GM23338 (cell line): ENCODE measurements at regions not wholly inside any gene's neighbourhood (a gene's known extent, or its start where the extent isn't known, plus 50 kb on each side); places are given as distances from the start of the nearest gene placed in this dataset.

Experiments
- ATAC-seq: fragments of 200-7000 bp; cut with Tn5 transposase; 3 replicates; pipeline ENCODE4 v1.9.1; 2020
- DNase-seq: peaks from one replicate; pipeline ENCODE4 v3.0.0-alpha.2; 2015; ENCODE audit warnings: low spot score
- H2AFZ ChIP-seq: fragments of 200-600 bp; sonication (generic); 2 replicates; pipeline ENCODE4 v1.8.0; 2016; ENCODE audit warnings: antibody characterized with exemption, mild to moderate bottlenecking, moderate library complexity
- H3F3A ChIP-seq: fragments of 200-600 bp; sonication (generic); replicated peaks from 2 replicates; pipeline ENCODE4 v1.8.0; 2017; ENCODE audit warnings: antibody characterized with exemption, mixed run types, low read depth
- H3K27ac ChIP-seq: fragments of 200-600 bp; sonication (generic); 2 replicates; pipeline ENCODE4 v1.6.1; 2016; ENCODE audit warnings: low read depth
- H3K27me3 ChIP-seq: fragments of 200-600 bp; sonication (generic); 2 replicates; pipeline ENCODE4 v1.8.0; 2016; ENCODE audit warnings: mild to moderate bottlenecking, mixed run types, moderate library complexity; ENCODE audit not compliant: insufficient read depth
- H3K36me3 ChIP-seq: fragments of 200-600 bp; sonication (generic); 2 replicates; pipeline ENCODE4 v1.8.0; 2016; ENCODE audit warnings: mild to moderate bottlenecking; ENCODE audit not compliant: insufficient read depth
- H3K4me1 ChIP-seq: fragments of 200-600 bp; sonication (generic); 2 replicates; pipeline ENCODE4 v1.8.0; 2016; ENCODE audit warnings: mild to moderate bottlenecking, moderate library complexity; ENCODE audit not compliant: insufficient read depth
- H3K4me2 ChIP-seq: fragments of 200-600 bp; sonication (generic); 2 replicates; pipeline ENCODE4 v1.7.1; 2017; ENCODE audit warnings: mixed run types
- H3K4me3 ChIP-seq: fragments of 200-600 bp; sonication (generic); 2 replicates; pipeline ENCODE4 v1.6.1; 2016; ENCODE audit warnings: mixed run types
- H3K79me2 ChIP-seq: fragments of 200-600 bp; sonication (generic); replicated peaks from 2 replicates; pipeline ENCODE4 v1.8.0; 2017; ENCODE audit warnings: mild to moderate bottlenecking; ENCODE audit not compliant: insufficient read depth
- H3K9me2 ChIP-seq: fragments of 200-600 bp; sonication (generic); 2 replicates; pipeline ENCODE4 v1.8.0; 2017; ENCODE audit not compliant: insufficient read depth
- H4K20me1 ChIP-seq: fragments of 200-600 bp; sonication (generic); replicated peaks from 2 replicates; pipeline ENCODE4 v1.8.0; 2017; ENCODE audit warnings: mild to moderate bottlenecking; ENCODE audit not compliant: insufficient read depth
- H3K27ac Mint-ChIP-seq: 2 replicates; pipeline ENCODE4 v1.8.0; 2020; ENCODE audit warnings: inconsistent platforms, mild to moderate bottlenecking, moderate library complexity, mixed read lengths
- H3K27me3 Mint-ChIP-seq: 3 replicates; pipeline ENCODE4 v1.8.0; 2022; ENCODE audit warnings: low read depth, mild to moderate bottlenecking, moderate library complexity, mixed read lengths, inconsistent platforms; ENCODE audit not compliant: insufficient read depth, poor library complexity
- H3K36me3 Mint-ChIP-seq: 3 replicates; pipeline ENCODE4 v1.8.0; 2021; ENCODE audit warnings: low read depth, mild to moderate bottlenecking, inconsistent platforms, moderate library complexity, mixed read lengths
- H3K4me1 Mint-ChIP-seq: 3 replicates; pipeline ENCODE4 v1.8.0; 2020; ENCODE audit warnings: mild to moderate bottlenecking, inconsistent platforms, mixed read lengths
- H3K4me3 Mint-ChIP-seq: 3 replicates; pipeline ENCODE4 v1.8.0; 2021; ENCODE audit warnings: moderate library complexity, mild to moderate bottlenecking, inconsistent platforms, mixed read lengths
- H3K9me3 Mint-ChIP-seq: 3 replicates; pipeline ENCODE4 v1.8.0; 2020; ENCODE audit warnings: moderate library complexity, mild to moderate bottlenecking, inconsistent platforms, mixed read lengths
- CREB1 ChIP-seq: fragments of 250-450 bp; sonication (Bioruptor Pico); IDR thresholded peaks from 2 replicates; pipeline ENCODE4 v1.5.0; 2020; ENCODE audit warnings: low read depth, mild to moderate bottlenecking, moderate library complexity
- EZH2 ChIP-seq: fragments of 200-600 bp; sonication (generic); IDR thresholded peaks from one replicate; pipeline ENCODE4 v1.8.0; 2017; ENCODE audit warnings: antibody characterized with exemption, mild to moderate bottlenecking, low read depth; ENCODE audit not compliant: unreplicated experiment
- EZH2phosphoT487 ChIP-seq: fragments of 200-600 bp; sonication (generic); IDR thresholded peaks from one replicate; pipeline ENCODE4 v1.8.1; 2018; ENCODE audit warnings: antibody characterized with exemption; ENCODE audit not compliant: unreplicated experiment
- JUNB ChIP-seq: IDR thresholded peaks from one replicate; pipeline ENCODE4 v1.6.1; 2016; ENCODE audit warnings: antibody characterized with exemption; ENCODE audit not compliant: unreplicated experiment
- NANOG ChIP-seq: IDR thresholded peaks from 2 replicates; pipeline ENCODE4 v1.6.1; 2016; ENCODE audit warnings: antibody characterized with exemption, borderline replicate concordance
- POLR2AphosphoS5 ChIP-seq: IDR thresholded peaks from 2 replicates; pipeline ENCODE4 v1.6.1; 2016; ENCODE audit warnings: antibody characterized with exemption, low read depth
- STAT1 ChIP-seq: IDR thresholded peaks from one replicate; pipeline ENCODE4 v1.6.1; 2016; ENCODE audit warnings: antibody characterized with exemption; ENCODE audit not compliant: unreplicated experiment
- ZNF114 ChIP-seq: fragments of 250-450 bp; sonication (Bioruptor Pico); IDR thresholded peaks from 2 replicates; pipeline ENCODE4 v1.5.0; 2020; ENCODE audit warnings: mild to moderate bottlenecking, moderate library complexity
- ZNF331 ChIP-seq: fragments of 250-450 bp; sonication (Bioruptor Pico); IDR thresholded peaks from 2 replicates; pipeline ENCODE4 v1.5.0; 2020; ENCODE audit warnings: low read depth, mild to moderate bottlenecking, moderate library complexity
- TF ChIP-seq, protein P1 (sequence below): IDR thresholded peaks from 2 replicates; pipeline ENCODE4 v1.6.1; 2016; ENCODE audit warnings: antibody characterized with exemption
- TF ChIP-seq, protein P2 (sequence below): fragments of 250-450 bp; sonication (Bioruptor Pico); IDR thresholded peaks from 2 replicates; pipeline ENCODE4 v1.5.0; 2020; ENCODE audit warnings: mild to moderate bottlenecking, moderate library complexity
- TF ChIP-seq, protein P3 (sequence below): IDR thresholded peaks from one replicate; pipeline ENCODE4 v1.6.1; 2018; ENCODE audit warnings: antibody characterized with exemption; ENCODE audit not compliant: unreplicated experiment
- TF ChIP-seq, protein P4 (sequence below), 2 experiments: fragments of 200-600 bp in 1 of 2; sonication (generic) in 1 of 2; conservative IDR thresholded peaks; 2 replicates each; pipeline versions ENCODE4 v1.5.1 to v1.6.1; 2016 to 2017; ENCODE audit warnings: antibody characterized with exemption in 2 of 2, low read depth in 2 of 2, mild to moderate bottlenecking in 2 of 2, moderate library complexity in 1 of 2

DNA sequence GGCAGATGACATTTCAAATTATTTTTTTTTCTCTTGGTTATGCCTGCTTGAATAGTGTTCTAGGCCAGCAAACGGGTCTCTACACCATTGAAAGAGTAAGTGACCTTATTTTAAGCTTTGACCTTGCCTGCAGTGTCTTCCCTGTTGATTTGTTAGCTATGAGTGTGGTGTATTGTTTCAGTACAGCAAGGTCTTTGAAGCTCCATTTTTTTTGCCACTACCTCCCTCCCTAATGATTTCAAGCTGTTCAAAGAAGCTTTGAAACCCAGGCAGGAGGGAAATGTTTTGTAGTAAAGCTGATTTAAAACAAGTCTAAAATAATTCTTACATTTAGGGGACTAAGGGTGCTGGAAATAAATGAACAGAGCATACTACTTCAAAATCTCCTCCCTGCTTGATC is 1249.8 kb downstream of the ROBO1 start:
- no peaks in the 10 kb centered on the region for H3K27me3 Mint-ChIP-seq

More for the DNA sequence above, 1249.8 kb downstream of the ROBO1 start:
- Mint-ChIP-seq H3K36me3 (peaks cover 3% of the 10 kb centered on the region; the same call in 1 of the 3 replicates), H3K9me3 (no peaks in the 10 kb centered on the region), H3K27ac (no peak overlapping the region), H3K4me1 (peaks cover 7% of the 10 kb centered on the region; the same call in 2 of the 3 replicates), H3K4me3 (no peak overlapping the region)
- TF ChIP-seq EZH2 (no peak), POLR2AphosphoS5 (no peak), STAT1 (no peak), ZNF331 (CRISPR knock-in tag) (no peak), NANOG (no peak), CREB1 (no peak), JUNB (no peak), ZNF114 (CRISPR knock-in tag) (no peak), EZH2phosphoT487 (no peak)
- TF ChIP-seq, protein P1, sequence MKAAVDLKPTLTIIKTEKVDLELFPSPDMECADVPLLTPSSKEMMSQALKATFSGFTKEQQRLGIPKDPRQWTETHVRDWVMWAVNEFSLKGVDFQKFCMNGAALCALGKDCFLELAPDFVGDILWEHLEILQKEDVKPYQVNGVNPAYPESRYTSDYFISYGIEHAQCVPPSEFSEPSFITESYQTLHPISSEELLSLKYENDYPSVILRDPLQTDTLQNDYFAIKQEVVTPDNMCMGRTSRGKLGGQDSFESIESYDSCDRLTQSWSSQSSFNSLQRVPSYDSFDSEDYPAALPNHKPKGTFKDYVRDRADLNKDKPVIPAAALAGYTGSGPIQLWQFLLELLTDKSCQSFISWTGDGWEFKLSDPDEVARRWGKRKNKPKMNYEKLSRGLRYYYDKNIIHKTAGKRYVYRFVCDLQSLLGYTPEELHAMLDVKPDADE: no peak
- TF ChIP-seq, protein P2, sequence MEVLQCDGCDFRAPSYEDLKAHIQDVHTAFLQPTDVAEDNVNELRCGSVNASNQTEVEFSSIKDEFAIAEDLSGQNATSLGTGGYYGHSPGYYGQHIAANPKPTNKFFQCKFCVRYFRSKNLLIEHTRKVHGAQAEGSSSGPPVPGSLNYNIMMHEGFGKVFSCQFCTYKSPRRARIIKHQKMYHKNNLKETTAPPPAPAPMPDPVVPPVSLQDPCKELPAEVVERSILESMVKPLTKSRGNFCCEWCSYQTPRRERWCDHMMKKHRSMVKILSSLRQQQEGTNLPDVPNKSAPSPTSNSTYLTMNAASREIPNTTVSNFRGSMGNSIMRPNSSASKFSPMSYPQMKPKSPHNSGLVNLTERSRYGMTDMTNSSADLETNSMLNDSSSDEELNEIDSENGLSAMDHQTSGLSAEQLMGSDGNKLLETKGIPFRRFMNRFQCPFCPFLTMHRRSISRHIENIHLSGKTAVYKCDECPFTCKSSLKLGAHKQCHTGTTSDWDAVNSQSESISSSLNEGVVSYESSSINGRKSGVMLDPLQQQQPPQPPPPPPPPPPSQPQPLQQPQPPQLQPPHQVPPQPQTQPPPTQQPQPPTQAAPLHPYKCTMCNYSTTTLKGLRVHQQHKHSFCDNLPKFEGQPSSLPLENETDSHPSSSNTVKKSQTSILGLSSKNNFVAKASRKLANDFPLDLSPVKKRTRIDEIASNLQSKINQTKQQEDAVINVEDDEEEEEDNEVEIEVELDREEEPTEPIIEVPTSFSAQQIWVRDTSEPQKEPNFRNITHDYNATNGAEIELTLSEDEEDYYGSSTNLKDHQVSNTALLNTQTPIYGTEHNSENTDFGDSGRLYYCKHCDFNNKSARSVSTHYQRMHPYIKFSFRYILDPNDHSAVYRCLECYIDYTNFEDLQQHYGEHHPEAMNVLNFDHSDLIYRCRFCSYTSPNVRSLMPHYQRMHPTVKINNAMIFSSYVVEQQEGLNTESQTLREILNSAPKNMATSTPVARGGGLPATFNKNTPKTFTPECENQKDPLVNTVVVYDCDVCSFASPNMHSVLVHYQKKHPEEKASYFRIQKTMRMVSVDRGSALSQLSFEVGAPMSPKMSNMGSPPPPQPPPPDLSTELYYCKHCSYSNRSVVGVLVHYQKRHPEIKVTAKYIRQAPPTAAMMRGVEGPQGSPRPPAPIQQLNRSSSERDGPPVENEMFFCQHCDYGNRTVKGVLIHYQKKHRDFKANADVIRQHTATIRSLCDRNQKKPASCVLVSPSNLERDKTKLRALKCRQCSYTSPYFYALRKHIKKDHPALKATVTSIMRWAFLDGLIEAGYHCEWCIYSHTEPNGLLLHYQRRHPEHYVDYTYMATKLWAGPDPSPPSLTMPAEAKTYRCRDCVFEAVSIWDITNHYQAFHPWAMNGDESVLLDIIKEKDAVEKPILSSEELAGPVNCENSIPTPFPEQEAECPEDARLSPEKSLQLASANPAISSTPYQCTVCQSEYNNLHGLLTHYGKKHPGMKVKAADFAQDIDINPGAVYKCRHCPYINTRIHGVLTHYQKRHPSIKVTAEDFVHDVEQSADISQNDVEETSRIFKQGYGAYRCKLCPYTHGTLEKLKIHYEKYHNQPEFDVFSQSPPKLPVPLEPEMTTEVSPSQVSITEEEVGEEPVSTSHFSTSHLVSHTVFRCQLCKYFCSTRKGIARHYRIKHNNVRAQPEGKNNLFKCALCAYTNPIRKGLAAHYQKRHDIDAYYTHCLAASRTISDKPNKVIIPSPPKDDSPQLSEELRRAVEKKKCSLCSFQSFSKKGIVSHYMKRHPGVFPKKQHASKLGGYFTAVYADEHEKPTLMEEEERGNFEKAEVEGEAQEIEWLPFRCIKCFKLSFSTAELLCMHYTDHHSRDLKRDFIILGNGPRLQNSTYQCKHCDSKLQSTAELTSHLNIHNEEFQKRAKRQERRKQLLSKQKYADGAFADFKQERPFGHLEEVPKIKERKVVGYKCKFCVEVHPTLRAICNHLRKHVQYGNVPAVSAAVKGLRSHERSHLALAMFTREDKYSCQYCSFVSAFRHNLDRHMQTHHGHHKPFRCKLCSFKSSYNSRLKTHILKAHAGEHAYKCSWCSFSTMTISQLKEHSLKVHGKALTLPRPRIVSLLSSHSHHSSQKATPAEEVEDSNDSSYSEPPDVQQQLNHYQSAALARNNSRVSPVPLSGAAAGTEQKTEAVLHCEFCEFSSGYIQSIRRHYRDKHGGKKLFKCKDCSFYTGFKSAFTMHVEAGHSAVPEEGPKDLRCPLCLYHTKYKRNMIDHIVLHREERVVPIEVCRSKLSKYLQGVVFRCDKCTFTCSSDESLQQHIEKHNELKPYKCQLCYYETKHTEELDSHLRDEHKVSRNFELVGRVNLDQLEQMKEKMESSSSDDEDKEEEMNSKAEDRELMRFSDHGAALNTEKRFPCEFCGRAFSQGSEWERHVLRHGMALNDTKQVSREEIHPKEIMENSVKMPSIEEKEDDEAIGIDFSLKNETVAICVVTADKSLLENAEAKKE (CRISPR knock-in tag): no peak
- TF ChIP-seq, protein P3, sequence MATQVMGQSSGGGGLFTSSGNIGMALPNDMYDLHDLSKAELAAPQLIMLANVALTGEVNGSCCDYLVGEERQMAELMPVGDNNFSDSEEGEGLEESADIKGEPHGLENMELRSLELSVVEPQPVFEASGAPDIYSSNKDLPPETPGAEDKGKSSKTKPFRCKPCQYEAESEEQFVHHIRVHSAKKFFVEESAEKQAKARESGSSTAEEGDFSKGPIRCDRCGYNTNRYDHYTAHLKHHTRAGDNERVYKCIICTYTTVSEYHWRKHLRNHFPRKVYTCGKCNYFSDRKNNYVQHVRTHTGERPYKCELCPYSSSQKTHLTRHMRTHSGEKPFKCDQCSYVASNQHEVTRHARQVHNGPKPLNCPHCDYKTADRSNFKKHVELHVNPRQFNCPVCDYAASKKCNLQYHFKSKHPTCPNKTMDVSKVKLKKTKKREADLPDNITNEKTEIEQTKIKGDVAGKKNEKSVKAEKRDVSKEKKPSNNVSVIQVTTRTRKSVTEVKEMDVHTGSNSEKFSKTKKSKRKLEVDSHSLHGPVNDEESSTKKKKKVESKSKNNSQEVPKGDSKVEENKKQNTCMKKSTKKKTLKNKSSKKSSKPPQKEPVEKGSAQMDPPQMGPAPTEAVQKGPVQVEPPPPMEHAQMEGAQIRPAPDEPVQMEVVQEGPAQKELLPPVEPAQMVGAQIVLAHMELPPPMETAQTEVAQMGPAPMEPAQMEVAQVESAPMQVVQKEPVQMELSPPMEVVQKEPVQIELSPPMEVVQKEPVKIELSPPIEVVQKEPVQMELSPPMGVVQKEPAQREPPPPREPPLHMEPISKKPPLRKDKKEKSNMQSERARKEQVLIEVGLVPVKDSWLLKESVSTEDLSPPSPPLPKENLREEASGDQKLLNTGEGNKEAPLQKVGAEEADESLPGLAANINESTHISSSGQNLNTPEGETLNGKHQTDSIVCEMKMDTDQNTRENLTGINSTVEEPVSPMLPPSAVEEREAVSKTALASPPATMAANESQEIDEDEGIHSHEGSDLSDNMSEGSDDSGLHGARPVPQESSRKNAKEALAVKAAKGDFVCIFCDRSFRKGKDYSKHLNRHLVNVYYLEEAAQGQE: no peak
- TF ChIP-seq, protein P4, sequence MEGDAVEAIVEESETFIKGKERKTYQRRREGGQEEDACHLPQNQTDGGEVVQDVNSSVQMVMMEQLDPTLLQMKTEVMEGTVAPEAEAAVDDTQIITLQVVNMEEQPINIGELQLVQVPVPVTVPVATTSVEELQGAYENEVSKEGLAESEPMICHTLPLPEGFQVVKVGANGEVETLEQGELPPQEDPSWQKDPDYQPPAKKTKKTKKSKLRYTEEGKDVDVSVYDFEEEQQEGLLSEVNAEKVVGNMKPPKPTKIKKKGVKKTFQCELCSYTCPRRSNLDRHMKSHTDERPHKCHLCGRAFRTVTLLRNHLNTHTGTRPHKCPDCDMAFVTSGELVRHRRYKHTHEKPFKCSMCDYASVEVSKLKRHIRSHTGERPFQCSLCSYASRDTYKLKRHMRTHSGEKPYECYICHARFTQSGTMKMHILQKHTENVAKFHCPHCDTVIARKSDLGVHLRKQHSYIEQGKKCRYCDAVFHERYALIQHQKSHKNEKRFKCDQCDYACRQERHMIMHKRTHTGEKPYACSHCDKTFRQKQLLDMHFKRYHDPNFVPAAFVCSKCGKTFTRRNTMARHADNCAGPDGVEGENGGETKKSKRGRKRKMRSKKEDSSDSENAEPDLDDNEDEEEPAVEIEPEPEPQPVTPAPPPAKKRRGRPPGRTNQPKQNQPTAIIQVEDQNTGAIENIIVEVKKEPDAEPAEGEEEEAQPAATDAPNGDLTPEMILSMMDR (conservative IDR thresholded peaks at IDR 0.05; ENCODE audit: low read depth in 2 of 2): no peak
- 0 out of 2 replicates have a peak, but pooled peaks cover 3% of the 10 kb centered on the region for H3K4me1 ChIP-seq
- no peaks in the 10 kb centered on the region for H3K27me3 ChIP-seq
- H3K36me3 ChIP-seq: no peaks in the 10 kb centered on the region
- H3F3A ChIP-seq: no peaks in the 10 kb centered on the region
- DNase-seq (no peak), ATAC-seq (no peak)
- H4K20me1 ChIP-seq: no peaks in the 10 kb centered on the region
- H3K79me2 ChIP-seq: no peaks in the 10 kb centered on the region
- no peak overlapping the region for H3K4me2 ChIP-seq
- no peak overlapping the region for H3K4me3 ChIP-seq
- H2AFZ ChIP-seq: no peak overlapping the region
- no peak overlapping the region for H3K27ac ChIP-seq
- H3K9me2 ChIP-seq: 0 out of 2 replicates have a peak, but pooled peaks cover 5% of the 10 kb centered on the region
